WI38 (cell line): ENCODE measurements at regions not wholly inside any gene's neighbourhood (a gene's known extent, or its start where the extent isn't known, plus 50 kb on each side); places are given as distances from the start of the nearest gene placed in this dataset.

ENCODE experiments used
- H3K4me3 ChIP-seq: 2 replicates; pipeline ENCODE4 v1.5.1; 2011; ENCODE audit warnings: low read depth, mild to moderate bottlenecking, control low read depth, low read length
- TF ChIP-seq, protein P1 (sequence below): IDR thresholded peaks from 2 replicates; pipeline ENCODE4 v1.5.1; 2012; ENCODE audit warnings: low read depth, mild to moderate bottlenecking, control low read depth, low read length

DNA sequence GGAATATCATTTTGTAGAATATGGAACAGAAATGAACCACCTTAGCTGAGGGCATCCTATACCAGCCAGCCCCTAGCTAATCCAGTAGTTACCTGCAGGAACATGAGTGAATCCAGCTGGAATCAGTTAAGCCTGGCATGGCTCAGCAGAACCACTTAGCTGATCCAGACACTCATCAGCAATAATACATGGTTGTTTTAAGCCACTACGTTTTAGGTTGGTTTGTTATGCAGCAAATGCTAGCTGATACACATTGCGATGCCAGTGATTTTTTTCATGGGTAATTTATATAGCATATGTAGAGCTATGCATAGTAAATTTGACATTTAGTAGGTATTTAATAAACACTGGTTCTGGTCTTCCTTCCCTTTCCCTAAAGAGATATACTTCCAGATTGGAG lies 201.9 kb upstream of the JAG1 start:
- H3K4me3 ChIP-seq = no peak overlapping the region
- TF ChIP-seq, protein P1, sequence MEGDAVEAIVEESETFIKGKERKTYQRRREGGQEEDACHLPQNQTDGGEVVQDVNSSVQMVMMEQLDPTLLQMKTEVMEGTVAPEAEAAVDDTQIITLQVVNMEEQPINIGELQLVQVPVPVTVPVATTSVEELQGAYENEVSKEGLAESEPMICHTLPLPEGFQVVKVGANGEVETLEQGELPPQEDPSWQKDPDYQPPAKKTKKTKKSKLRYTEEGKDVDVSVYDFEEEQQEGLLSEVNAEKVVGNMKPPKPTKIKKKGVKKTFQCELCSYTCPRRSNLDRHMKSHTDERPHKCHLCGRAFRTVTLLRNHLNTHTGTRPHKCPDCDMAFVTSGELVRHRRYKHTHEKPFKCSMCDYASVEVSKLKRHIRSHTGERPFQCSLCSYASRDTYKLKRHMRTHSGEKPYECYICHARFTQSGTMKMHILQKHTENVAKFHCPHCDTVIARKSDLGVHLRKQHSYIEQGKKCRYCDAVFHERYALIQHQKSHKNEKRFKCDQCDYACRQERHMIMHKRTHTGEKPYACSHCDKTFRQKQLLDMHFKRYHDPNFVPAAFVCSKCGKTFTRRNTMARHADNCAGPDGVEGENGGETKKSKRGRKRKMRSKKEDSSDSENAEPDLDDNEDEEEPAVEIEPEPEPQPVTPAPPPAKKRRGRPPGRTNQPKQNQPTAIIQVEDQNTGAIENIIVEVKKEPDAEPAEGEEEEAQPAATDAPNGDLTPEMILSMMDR = no peak

DNA sequence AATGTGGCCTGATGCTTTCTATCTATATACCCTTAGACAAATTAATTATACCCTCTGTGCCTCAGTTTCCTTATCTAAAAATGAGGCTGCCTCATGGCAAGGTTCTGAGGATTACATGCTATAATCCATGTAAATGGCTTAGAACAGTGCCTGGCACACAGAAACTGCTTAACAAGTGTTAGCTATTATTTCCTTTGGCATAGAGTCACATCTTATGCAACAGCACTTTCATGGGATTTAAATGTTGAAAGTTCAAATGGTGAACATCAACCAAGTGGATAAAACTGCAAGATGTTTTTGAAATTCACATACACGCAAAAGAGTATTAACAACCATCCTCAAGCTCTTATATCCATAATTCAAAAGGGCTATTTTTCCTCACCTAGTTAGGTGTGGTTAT lies 202.8 kb upstream of the JAG1 start:
- no peak overlapping the region for H3K4me3 ChIP-seq
- TF ChIP-seq, protein P1 = no peak

DNA sequence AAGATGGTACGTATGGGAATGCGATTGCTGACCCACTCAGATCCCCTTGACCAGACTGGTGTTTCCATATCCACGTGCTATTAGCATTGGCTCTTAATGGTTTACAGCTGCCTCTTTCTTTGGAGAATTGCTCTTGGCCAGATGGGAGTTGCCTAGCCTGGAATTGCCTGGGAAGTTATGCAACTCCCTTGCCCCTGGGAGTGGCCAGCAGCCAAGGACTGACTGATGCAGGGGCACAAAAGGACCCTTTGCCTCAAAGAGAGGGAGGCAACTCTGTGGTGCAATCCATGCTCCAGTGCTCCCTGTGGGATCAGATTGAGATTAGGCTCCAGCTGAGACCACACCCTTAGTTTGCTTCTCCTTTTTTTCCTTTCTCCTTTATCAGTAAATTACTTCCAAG lies 203.5 kb upstream of the JAG1 start:
- H3K4me3 ChIP-seq = no peak overlapping the region
- TF ChIP-seq, protein P1 = no peak

DNA sequence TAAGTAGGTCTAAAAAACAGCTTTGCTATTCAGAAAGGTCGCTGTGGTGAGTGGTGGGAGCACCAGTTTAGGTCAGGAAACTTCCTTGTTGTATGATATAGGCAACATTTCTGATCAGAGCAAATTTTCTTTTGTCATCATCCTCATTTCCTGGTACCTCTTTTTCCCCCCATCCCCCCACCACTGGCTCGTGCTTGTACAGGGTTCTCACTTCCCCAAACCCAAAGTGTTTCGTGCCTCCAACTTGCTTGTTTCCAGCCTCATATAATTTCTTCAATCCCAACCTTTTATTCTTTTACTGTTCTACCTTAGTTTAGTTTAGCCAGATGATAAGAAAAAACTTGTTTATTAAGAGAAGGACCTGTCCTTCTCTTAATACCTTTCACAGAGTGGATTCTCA lies 209.4 kb upstream of the JAG1 start:
- TF ChIP-seq, protein P1 = no peak

DNA sequence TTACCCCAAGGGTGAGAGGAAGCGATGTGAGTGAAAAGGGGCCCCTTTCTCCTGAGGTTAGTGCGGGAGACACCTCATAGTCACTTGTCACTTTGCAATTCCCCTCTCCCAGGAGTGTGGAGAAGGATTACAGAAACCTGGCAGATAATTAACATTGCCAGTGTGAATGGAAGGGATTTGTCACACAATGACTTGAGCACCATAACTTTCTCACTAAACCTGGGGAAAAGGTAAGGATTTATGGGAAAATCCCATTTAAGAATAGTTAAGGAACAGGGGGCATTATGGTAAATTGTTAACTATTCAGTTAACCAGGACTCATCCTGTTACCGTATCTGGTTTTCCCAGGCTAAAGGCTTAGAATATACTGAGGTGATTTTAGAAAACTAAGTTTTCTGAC lies 219.5 kb upstream of the JAG1 start:
- TF ChIP-seq, protein P1 = no peak
- no peak overlapping the region for H3K4me3 ChIP-seq

More for the DNA sequence above, 209.4 kb upstream of the JAG1 start:
- no peak overlapping the region for H3K4me3 ChIP-seq

DNA sequence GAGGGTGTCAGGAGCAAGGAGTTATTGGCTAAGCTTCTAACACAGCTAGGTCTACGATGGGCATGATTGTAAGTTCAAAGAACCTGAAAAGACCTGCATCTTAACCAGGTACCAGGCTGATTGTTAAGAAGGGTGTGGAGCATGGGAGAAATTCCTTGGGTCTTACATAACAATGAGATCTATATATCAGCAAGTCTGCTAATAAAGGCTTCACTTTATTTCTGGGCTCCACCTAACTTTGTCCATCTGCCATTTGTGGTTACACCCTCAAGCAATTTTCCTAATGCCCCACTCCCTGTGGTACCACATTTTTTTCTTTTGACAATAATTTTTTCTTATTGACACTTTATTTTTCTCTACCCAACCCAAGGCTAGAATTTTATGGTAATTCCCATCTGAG lies 223.5 kb upstream of the JAG1 start:
- TF ChIP-seq, protein P1 = no peak
- H3K4me3 ChIP-seq = no peak overlapping the region

DNA sequence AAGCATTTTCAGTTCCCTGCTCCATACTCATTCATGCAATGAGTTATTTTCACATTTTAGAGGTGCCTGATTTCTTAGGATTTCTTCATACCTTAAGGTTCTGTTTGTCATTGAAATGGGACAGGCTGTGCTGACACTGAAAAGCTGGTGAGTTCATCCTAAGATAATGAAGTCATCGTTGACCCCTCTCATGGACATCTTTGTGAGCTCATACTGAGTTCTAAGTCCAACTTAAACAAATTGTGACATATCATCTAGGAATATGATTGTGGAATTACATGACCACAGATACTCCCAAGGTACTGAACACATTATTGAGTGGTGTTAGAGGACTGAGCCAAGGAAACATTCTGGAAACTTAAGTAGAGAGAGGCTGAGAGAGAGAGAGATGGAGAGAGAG lies 224.8 kb upstream of the JAG1 start:
- TF ChIP-seq, protein P1 = no peak
- no peak overlapping the region for H3K4me3 ChIP-seq
